ENCODE measurements at regions not wholly inside any gene's neighbourhood (a gene's known extent, or its start where the extent isn't known, plus 50 kb on each side); places are given as distances from the start of the nearest gene placed in this dataset.

DNA sequence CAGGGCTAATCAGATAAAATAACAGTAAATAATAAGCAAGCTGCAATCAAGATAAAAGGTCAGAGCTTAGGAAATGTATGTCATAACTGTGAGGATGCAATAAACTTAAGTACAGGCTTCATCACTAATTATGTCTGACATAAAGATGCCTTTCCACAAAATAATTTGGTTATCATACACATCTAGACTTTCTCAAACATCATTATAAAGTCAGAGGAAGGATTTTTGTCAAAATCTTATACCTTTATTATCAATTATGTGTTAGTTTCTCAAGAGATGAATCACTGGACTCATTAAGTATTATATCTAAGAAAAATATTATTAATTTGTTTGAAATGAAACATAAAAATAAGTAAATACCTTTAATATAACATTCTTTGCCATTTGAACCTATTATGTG lies 695.4 kb upstream of the INTU start:
- TF ChIP-seq POLR2A (IDR thresholded peaks at IDR 0.05) = no peak
- TF ChIP-seq, protein P1, sequence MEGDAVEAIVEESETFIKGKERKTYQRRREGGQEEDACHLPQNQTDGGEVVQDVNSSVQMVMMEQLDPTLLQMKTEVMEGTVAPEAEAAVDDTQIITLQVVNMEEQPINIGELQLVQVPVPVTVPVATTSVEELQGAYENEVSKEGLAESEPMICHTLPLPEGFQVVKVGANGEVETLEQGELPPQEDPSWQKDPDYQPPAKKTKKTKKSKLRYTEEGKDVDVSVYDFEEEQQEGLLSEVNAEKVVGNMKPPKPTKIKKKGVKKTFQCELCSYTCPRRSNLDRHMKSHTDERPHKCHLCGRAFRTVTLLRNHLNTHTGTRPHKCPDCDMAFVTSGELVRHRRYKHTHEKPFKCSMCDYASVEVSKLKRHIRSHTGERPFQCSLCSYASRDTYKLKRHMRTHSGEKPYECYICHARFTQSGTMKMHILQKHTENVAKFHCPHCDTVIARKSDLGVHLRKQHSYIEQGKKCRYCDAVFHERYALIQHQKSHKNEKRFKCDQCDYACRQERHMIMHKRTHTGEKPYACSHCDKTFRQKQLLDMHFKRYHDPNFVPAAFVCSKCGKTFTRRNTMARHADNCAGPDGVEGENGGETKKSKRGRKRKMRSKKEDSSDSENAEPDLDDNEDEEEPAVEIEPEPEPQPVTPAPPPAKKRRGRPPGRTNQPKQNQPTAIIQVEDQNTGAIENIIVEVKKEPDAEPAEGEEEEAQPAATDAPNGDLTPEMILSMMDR (IDR thresholded peaks at IDR 0.05) = no peak
- intact Hi-C loops (cut with DNase I; ENCODE audit: low total_unique reads) = no loop called here
- no peak overlapping the region for H3K4me3 ChIP-seq (ENCODE audit: low read depth, poor library complexity, severe bottlenecking)
- no peak for DNase-seq (ENCODE audit: low spot score in 2 of 2)

DNA sequence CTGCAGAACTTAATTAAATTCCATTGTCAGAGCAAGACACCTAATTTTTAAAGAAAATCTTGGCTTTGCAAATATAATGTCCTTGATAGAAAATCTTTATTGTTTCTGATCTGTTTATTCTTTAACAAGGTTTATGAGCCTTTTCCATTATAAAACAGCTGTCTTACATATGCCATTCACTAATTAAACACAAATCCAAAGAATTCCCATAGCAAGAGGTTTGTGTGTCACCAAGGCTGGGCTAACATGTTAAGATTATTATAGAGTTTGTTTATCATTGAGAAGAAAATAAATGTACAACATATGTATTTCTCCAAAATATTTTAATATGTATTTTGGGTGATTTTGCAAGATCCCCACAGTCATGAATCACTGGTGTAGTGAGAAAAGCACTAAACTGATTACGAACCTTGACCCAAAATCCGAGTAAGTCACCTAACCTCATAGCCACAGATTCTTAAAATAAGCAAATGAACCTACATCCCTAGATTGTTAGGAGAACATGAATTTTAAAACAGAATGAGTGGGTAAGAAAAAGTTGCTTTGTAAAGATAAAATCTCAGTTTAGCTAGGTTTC lies 694.8 kb upstream of the INTU start:
- DNase-seq (ENCODE audit: low spot score in 2 of 2) = no peak
- TF ChIP-seq, protein P1 (IDR thresholded peaks at IDR 0.05) = no peak
- no peak for TF ChIP-seq POLR2A (IDR thresholded peaks at IDR 0.05)
- H3K4me3 ChIP-seq (ENCODE audit: low read depth, poor library complexity, severe bottlenecking) = no peak overlapping the region
- intact Hi-C loops (cut with DNase I; ENCODE audit: low total_unique reads) = no loop called here
- WGBS, 2 donors = 87% methylated on average over 2 of the region's 2 CpGs

DNA sequence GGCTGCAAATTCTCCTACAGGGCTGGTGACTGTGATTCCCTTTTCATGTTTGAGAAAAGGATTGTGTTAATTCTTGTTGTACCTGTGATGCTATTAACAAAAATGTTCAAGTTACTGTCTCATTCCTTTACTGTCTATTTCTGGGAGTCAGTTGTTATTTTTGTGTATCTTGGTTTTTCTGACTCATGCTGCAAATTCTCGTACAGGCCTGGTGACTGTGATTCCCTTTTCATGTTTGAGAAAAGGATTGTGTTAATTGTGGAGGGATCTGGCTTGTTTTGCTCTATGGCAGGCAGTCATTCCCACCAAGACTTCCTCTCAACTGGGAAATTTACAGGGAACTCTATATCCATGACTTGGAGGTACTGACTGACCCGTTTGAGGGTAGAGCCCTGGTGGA lies 693.4 kb upstream of the INTU start:
- WGBS, 2 donors = 71 to 79% methylated on average over 2 of the region's 2 CpGs
- intact Hi-C loops (cut with DNase I; ENCODE audit: low total_unique reads) = no loop called here
- DNase-seq (ENCODE audit: low spot score in 2 of 2) = no peak
- no peak overlapping the region for H3K4me3 ChIP-seq (ENCODE audit: low read depth, poor library complexity, severe bottlenecking)
- TF ChIP-seq POLR2A (IDR thresholded peaks at IDR 0.05) = no peak
- TF ChIP-seq, protein P1 (IDR thresholded peaks at IDR 0.05) = no peak

DNA sequence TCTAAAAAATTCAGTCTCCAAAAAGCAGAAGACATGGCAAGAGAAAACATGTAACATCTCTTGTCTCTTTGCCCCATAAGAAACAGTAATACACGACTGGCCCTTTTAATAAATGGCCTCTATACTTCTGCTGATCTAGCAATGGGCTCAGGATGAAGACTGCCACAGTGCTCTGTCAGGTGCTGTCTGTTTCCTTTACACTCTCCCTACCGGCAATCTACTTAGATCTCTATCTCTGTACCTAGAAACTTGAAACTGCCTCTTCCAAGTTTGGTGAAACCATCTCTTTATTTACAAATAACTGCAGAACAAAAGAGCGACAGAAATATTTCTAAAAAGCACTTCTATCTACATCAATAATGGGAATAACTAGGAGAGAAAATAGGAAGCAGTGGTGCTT lies 685.2 kb upstream of the INTU start:
- no peak for DNase-seq (ENCODE audit: low spot score in 2 of 2)
- no peak overlapping the region for H3K4me3 ChIP-seq (ENCODE audit: low read depth, poor library complexity, severe bottlenecking)
- no peak for TF ChIP-seq POLR2A (IDR thresholded peaks at IDR 0.05)
- TF ChIP-seq, protein P1 (IDR thresholded peaks at IDR 0.05) = no peak
- intact Hi-C loops (cut with DNase I; ENCODE audit: low total_unique reads) = no loop called here
- WGBS, 2 donors = 63 to 76% methylated on average over 3 of the region's 3 CpGs

DNA sequence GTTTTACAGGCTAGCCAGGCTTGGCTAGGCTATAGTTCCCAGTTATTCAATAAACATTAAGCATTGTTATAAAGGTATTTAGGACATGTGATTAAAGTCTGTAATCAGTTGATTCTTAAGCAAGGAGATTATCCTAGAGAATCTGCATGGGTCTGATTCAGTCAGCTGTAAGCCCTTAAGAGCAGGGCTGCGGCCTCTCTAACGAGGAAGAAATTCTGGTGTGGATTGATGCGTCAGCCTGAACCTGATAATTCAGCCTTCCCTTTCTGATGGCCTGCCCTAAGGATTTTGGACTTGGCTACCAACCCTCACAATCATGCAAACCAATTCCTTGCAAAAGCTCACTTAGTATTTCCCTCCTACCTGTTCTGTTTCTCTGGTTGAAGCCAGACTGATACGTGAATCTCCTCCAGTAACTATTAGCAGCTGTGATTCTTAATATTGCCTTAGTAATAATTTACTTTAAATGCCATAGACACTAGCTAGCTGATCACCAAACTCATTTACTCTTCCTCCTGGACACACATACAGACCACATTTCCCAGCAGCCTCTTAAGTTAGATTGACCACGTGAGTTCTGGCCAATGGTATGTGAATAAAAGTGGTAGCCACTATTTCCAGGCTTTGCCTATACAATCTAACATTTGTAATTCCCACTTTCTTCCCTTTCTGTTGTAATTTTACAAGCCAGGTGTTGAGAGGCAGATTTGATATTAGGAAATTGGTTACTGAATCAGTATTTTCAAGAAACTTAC lies 678.0 kb upstream of the INTU start:
- intact Hi-C loops (cut with DNase I; ENCODE audit: low total_unique reads) = no loop called here
- WGBS, 2 donors = 92% methylated on average over 5 of the region's 5 CpGs
- no peak overlapping the region for H3K4me3 ChIP-seq (ENCODE audit: low read depth, poor library complexity, severe bottlenecking)
- DNase-seq (ENCODE audit: low spot score in 2 of 2) = no peak
- TF ChIP-seq, protein P1 (IDR thresholded peaks at IDR 0.05) = no peak
- no peak for TF ChIP-seq POLR2A (IDR thresholded peaks at IDR 0.05)

All from lower leg skin (tissue), 4 donors.